Trophoblast cell (in vitro differentiated cells and primary cell): ENCODE measurements at regions not wholly inside any gene's neighbourhood (a gene's known extent, or its start where the extent isn't known, plus 50 kb on each side); places are given as distances from the start of the nearest gene placed in this dataset.

ENCODE experiments used
- DNase-seq, 2 donors: peaks; one replicate each; pipeline ENCODE4 v3.0.0-alpha.2; 2016
- H2AFZ ChIP-seq: 2 replicates; pipeline ENCODE4 v1.6.1; 2013; ENCODE audit warnings: low read length, moderate library complexity, mild to moderate bottlenecking; ENCODE audit not compliant: insufficient read depth, poor library complexity
- H2AK5ac ChIP-seq: 2 replicates; pipeline ENCODE4 v1.6.1; 2013; ENCODE audit warnings: mild to moderate bottlenecking, low read length
- H2BK120ac ChIP-seq: 2 replicates; pipeline ENCODE4 v1.6.1; 2013; ENCODE audit warnings: low read length, mild to moderate bottlenecking, moderate library complexity; ENCODE audit not compliant: insufficient read depth, poor library complexity
- H2BK12ac ChIP-seq: 2 replicates; pipeline ENCODE4 v1.6.1; 2013; ENCODE audit warnings: mild to moderate bottlenecking, low read length, moderate library complexity
- H2BK5ac ChIP-seq: 2 replicates; pipeline ENCODE4 v1.6.1; 2013; ENCODE audit warnings: low read length, low read depth, moderate library complexity, mild to moderate bottlenecking; ENCODE audit not compliant: poor library complexity
- H3K14ac ChIP-seq: 2 replicates; pipeline ENCODE4 v1.6.1; 2013; ENCODE audit warnings: mild to moderate bottlenecking, low read length
- H3K18ac ChIP-seq: 2 replicates; pipeline ENCODE4 v1.6.1; 2013; ENCODE audit warnings: mild to moderate bottlenecking, low read length
- H3K23ac ChIP-seq: 2 replicates; pipeline ENCODE4 v1.6.1; 2013; ENCODE audit warnings: low read length
- H3K27ac ChIP-seq: 2 replicates; pipeline ENCODE4 v1.5.1; 2013; ENCODE audit warnings: low read depth, mild to moderate bottlenecking, inconsistent platforms, low read length, moderate library complexity
- H3K27me3 ChIP-seq: 2 replicates; pipeline ENCODE4 v1.6.1; 2013; ENCODE audit warnings: inconsistent platforms, mild to moderate bottlenecking, low read length, moderate library complexity; ENCODE audit not compliant: insufficient read depth
- H3K36me3 ChIP-seq, 2 experiments: 1 replicate in 1 of 2; 2 replicates in 1 of 2; pipeline ENCODE4 v1.6.1; 2013; ENCODE audit warnings: low read length in 2 of 2, mild to moderate bottlenecking in 2 of 2, moderate library complexity in 1 of 2; ENCODE audit not compliant: insufficient read depth in 2 of 2, control insufficient read depth in 1 of 2
- H3K4ac ChIP-seq: 2 replicates; pipeline ENCODE4 v1.6.1; 2013; ENCODE audit warnings: low read depth, mild to moderate bottlenecking, low read length, moderate library complexity
- H3K4me1 ChIP-seq, 2 experiments: 1 replicate in 1 of 2; 2 replicates in 1 of 2; pipeline ENCODE4 v1.6.1; 2013; ENCODE audit warnings: low read length in 2 of 2, mild to moderate bottlenecking in 2 of 2, moderate library complexity in 1 of 2; ENCODE audit not compliant: insufficient read depth in 2 of 2, control insufficient read depth in 1 of 2
- H3K4me2 ChIP-seq: 2 replicates; pipeline ENCODE4 v1.6.1; 2013; ENCODE audit warnings: inconsistent platforms, mild to moderate bottlenecking, low read length, moderate library complexity
- H3K4me3 ChIP-seq: 2 replicates; pipeline ENCODE4 v1.5.1; 2013; ENCODE audit warnings: mild to moderate bottlenecking, low read depth, low read length, inconsistent platforms
- H3K79me1 ChIP-seq: one replicate; pipeline ENCODE4 v1.6.1; 2013; ENCODE audit warnings: low read length
- H3K79me2 ChIP-seq: 2 replicates; pipeline ENCODE4 v1.6.1; 2013; ENCODE audit warnings: low read length, mild to moderate bottlenecking; ENCODE audit not compliant: control insufficient read depth, insufficient read depth, poor library complexity
- H3K9ac ChIP-seq: 2 replicates; pipeline ENCODE4 v1.6.1; 2013; ENCODE audit warnings: mild to moderate bottlenecking, low read length
- H3K9me3 ChIP-seq: 2 replicates; pipeline ENCODE4 v1.6.1; 2013; ENCODE audit warnings: low read depth, mild to moderate bottlenecking, control low read depth, inconsistent platforms, low read length; ENCODE audit not compliant: insufficient read depth
- H4K12ac ChIP-seq: 2 replicates; pipeline ENCODE4 v1.6.1; 2013; ENCODE audit warnings: low read depth, mild to moderate bottlenecking, low read length, moderate library complexity
- H4K8ac ChIP-seq: 2 replicates; pipeline ENCODE4 v1.6.1; 2013; ENCODE audit warnings: low read depth, mild to moderate bottlenecking, low read length, moderate library complexity
- H4K91ac ChIP-seq: one replicate; pipeline ENCODE4 v1.6.1; 2013; ENCODE audit warnings: low read depth, mild to moderate bottlenecking, low read length, moderate library complexity
- WGBS: extraction: QIAGEN DNeasy Blood & Tissue Kit; methylation state at CpG from one replicate; pipeline ENCODE4 v1.1.7; 2013; ENCODE audit warnings: missing lambda C conversion rate; ENCODE audit not compliant: insufficient read length, insufficient coverage; ENCODE audit errors: extremely low coverage; 5-methylcytosine and 5-hydroxymethylcytosine counted together

DNA sequence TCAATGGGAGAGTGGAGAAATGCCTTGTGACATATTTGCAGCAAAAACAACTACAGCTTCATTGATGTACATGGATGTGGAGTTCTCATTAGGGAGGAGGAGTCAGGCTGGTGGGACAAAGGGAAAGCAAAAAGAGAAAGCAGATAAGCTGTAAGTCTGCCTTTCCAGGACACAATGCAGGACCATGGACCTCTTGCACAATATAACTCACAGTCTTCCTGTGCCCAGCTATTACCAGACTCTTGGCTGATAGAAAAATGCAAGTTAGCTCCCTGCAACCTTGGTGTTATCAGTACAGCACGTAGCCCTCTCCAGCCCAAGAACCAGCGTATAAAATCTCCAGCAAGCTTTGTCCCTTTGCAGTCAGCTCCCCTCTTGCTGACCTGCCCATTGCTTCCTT, 232.3 kb downstream of the NFATC2 start:
- Histone ChIP-seq H3K9ac (no peak overlapping the region), H3K4me3 (no peak overlapping the region), H2BK5ac (no peak overlapping the region), H3K79me2 (no peaks in the 10 kb centered on the region), H3K27ac (no peak overlapping the region), H4K12ac (no peak overlapping the region), H4K8ac (no peak overlapping the region), H3K23ac (no peak overlapping the region), H2AFZ (no peak overlapping the region), H3K14ac (no peak overlapping the region), H3K4ac (no peak overlapping the region), H3K79me1 (peaks cover 30% of the 10 kb centered on the region), H2BK12ac (peak overlapping the region; percentile 75), H3K18ac (no peak overlapping the region), H3K36me3 (no peaks in the 10 kb centered on the region), H2AK5ac (no peak overlapping the region), H3K27me3 (no peaks in the 10 kb centered on the region), H2BK120ac (peak overlapping the region; percentile 24), H3K4me1 (peaks cover 23 to 37% of the 10 kb centered on the region in 2 experiments), H3K9me3 (peaks cover 3% of the 10 kb centered on the region), H3K4me2 (no peak overlapping the region), H4K91ac (no peak overlapping the region)
- no CpG with 5 or more reads among the region's 2 CpGs for WGBS
- DNase-seq = no peak

DNA sequence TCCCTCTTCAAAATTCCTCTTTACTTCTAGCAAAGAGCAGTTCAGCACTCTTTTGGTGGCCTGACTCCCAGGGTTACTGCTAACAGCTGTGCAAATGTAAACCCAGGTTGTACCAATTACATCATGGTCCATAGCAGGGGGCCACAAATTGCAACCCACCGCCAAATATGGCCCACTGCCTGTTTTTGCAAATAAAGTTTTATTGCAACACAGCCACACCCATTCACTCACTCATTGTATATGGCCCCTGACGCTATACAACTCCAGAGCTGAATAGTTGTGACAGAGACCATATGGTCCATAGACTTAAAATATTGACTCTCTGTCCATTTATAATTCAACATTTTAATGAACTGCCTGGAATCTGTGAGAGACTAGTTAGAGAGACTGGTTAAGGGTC, 233.4 kb downstream of the NFATC2 start:
- H4K91ac ChIP-seq = peak overlapping the region; percentile 39
- H2AFZ ChIP-seq = no peak overlapping the region
- no peak overlapping the region for H3K4ac ChIP-seq
- H3K79me1 ChIP-seq = peaks cover 37% of the 10 kb centered on the region
- H3K14ac ChIP-seq = no peak overlapping the region
- H2BK120ac ChIP-seq = peak overlapping the region; percentile 63
- H3K23ac ChIP-seq = no peak overlapping the region
- peaks cover 5% of the 10 kb centered on the region for H3K9me3 ChIP-seq
- H3K27ac ChIP-seq = no peak overlapping the region
- WGBS = no CpG with 5 or more reads among the region's 2 CpGs
- no peak overlapping the region for H2BK12ac ChIP-seq
- no peak overlapping the region for H3K4me3 ChIP-seq
- peak overlapping the region; percentile 23 for H2BK5ac ChIP-seq
- no peak overlapping the region for H2AK5ac ChIP-seq
- H4K8ac ChIP-seq = no peak overlapping the region
- no peaks in the 10 kb centered on the region for H3K27me3 ChIP-seq
- peaks cover 29 to 45% of the 10 kb centered on the region in 2 experiments for H3K4me1 ChIP-seq
- H3K36me3 ChIP-seq = no peaks in the 10 kb centered on the region
- H3K9ac ChIP-seq = no peak overlapping the region
- no peak overlapping the region for H4K12ac ChIP-seq
- H3K79me2 ChIP-seq = no peaks in the 10 kb centered on the region
- H3K18ac ChIP-seq = no peak overlapping the region
- no peak overlapping the region for H3K4me2 ChIP-seq
- no peak for DNase-seq

- Histone ChIP-seq H3K36me3 (no peaks in the 10 kb centered on the region), H2BK120ac (peak overlapping the region; percentile 45), H3K4ac (peak overlapping the region; percentile 9), H3K4me2 (no peak overlapping the region), H3K9ac (no peak overlapping the region), H3K14ac (peak overlapping the region; percentile 36), H3K9me3 (peaks cover 13% of the 10 kb centered on the region), H3K23ac (no peak overlapping the region), H3K79me2 (no peaks in the 10 kb centered on the region), H4K91ac (peak overlapping the region; percentile 76), H3K18ac (peak overlapping the region; percentile 49), H3K4me1 (peaks cover 26 to 38% of the 10 kb centered on the region in 2 experiments), H2BK12ac (peak overlapping the region; percentile 73), H2BK5ac (no peak overlapping the region), H2AK5ac (peak overlapping the region; percentile 49), H4K8ac (no peak overlapping the region), H3K27me3 (no peaks in the 10 kb centered on the region), H3K27ac (peak overlapping the region; percentile 7), H3K4me3 (no peak overlapping the region), H3K79me1 (peaks cover 29% of the 10 kb centered on the region), H2AFZ (no peak overlapping the region), H4K12ac (peak overlapping the region; percentile 3)
- WGBS = no CpG with 5 or more reads among the region's 29 CpGs
- peak; percentile 51 to 86 for DNase-seq
Observed at GRCh38 chr20:51306521-51307358, 235.8 kb downstream of the NFATC2 start.

DNA sequence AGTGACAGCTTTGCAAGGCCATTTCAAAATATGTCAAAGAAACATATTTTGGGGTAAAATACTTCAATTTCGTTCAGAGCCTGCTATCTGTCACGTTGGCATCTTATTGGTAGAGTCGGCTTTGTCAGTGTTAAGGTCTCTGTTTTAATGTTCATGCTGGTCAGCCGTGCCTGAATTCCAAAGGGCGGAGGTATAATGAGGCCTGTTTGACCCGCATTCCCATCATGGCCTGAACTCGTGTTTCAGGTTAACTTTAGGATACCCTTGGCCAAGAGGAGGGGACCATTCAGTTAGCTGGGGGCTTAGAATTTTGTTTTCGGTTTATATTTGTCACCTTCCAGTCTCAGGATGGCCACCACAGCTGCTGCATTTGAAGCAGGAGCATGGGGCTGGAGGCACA, 236.4 kb downstream of the NFATC2 start:
- DNase-seq = peak; percentile 54 to 85
- H3K4ac ChIP-seq = no peak overlapping the region
- H2AFZ ChIP-seq = no peak overlapping the region
- no CpG with 5 or more reads among the region's 8 CpGs for WGBS
- peak overlapping the region; percentile 49 for H2AK5ac ChIP-seq
- H3K79me1 ChIP-seq = peaks cover 24% of the 10 kb centered on the region
- H4K12ac ChIP-seq = no peak overlapping the region
- peak overlapping the region; percentile 73 for H2BK12ac ChIP-seq
- no peak overlapping the region for H3K4me2 ChIP-seq
- H2BK120ac ChIP-seq = peak overlapping the region; percentile 45
- peaks cover 13% of the 10 kb centered on the region for H3K9me3 ChIP-seq
- H3K36me3 ChIP-seq = no peaks in the 10 kb centered on the region
- H2BK5ac ChIP-seq = no peak overlapping the region
- H3K9ac ChIP-seq = no peak overlapping the region
- no peaks in the 10 kb centered on the region for H3K79me2 ChIP-seq
- no peak overlapping the region for H4K8ac ChIP-seq
- peaks cover 21 to 32% of the 10 kb centered on the region in 2 experiments for H3K4me1 ChIP-seq
- H3K27ac ChIP-seq = peak overlapping the region; percentile 10
- peak overlapping the region; percentile 76 for H4K91ac ChIP-seq
- no peak overlapping the region for H3K23ac ChIP-seq
- H3K4me3 ChIP-seq = no peak overlapping the region
- H3K18ac ChIP-seq = peak overlapping the region; percentile 49
- no peak overlapping the region for H3K14ac ChIP-seq
- no peaks in the 10 kb centered on the region for H3K27me3 ChIP-seq
